MM.1S (cell line): ENCODE measurements at regions not wholly inside any gene's neighbourhood (a gene's known extent, or its start where the extent isn't known, plus 50 kb on each side); places are given as distances from the start of the nearest gene placed in this dataset.

Source experiments
- CTCF ChIP-seq: fragments of 300-600 bp; sonication (generic); IDR thresholded peaks from 2 replicates; pipeline ENCODE4 v1.5.1; 2016; ENCODE audit warnings: antibody characterized with exemption, low read length, mixed read lengths
- EZH2phosphoT487 ChIP-seq: fragments of 300-600 bp; sonication (generic); IDR thresholded peaks from 2 replicates; pipeline ENCODE4 v1.6.1; 2018; ENCODE audit warnings: antibody characterized with exemption, low read length

GRCh38 chr10:60473557-60473956 lies 83.9 kb upstream of the ANK3 start:
- TF ChIP-seq CTCF (no peak), EZH2phosphoT487 (no peak)
